HG02840 (cell line): ENCODE measurements at regions not wholly inside any gene's neighbourhood (a gene's known extent, or its start where the extent isn't known, plus 50 kb on each side); places are given as distances from the start of the nearest gene placed in this dataset.

ENCODE experiments used
- ATAC-seq: cut with Tn5 transposase; IDR thresholded peaks from one replicate; pipeline ENCODE4 v1.9.1; 2021; ENCODE audit warnings: mild to moderate bottlenecking, moderate library complexity, moderate number of reproducible peaks; ENCODE audit not compliant: unreplicated experiment, low FRiP score

DNA sequence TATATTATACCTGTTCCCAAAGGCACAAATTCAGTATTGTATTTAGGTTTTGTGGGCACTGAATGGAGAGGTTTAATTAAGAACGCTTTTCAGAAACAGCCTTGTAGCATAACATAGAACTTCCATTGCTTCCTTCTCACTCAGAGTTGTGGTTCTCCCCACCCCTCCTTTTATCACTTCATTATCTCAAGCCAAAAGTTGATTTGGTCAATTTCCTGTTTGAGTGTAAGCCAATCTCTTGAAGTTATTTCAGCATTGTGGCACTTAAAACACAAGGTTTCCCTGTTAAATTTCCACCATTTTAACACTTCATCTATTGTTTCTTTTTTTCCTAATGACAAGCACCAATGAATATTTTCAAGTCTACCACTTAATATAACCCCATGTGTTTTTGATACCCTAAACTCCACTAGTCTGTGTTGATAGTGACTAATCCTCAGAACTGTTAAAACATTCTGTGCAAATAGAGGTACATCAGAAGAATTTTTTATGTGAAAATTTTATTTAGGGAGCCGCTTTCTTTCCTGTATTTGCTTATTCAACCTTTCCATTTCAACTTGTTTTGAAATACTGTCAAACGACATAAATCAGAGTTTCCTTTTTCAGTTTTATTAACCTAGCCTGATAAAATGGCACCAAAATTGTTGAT is 340.1 kb downstream of the BCAT1 start:
- ATAC-seq, result no peak

- no peak for ATAC-seq
These were observed 340.8 kb downstream of the BCAT1 start for GRCh38 chr12:24608108-24608507.

DNA sequence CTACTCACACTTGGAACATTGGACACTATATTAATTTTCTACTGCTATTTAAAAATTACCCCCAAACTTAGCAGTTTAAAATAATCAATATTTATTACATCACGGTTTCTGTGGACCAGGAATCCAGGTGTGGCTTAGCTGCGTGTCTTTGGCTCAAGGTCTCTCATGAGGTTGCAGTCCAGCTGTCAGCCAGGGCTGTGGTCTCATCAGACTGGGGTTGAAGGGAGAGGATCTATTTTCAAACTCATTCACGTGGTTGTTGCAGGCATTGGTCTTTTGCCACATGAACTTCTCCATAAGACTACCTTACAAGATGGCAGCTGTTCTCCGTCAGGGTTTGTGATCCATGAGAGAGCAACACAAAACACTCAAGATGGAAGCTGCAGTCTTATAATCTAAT is 343.0 kb downstream of the BCAT1 start:
- ATAC-seq, result no peak

- ATAC-seq, result no peak
These were observed 343.4 kb downstream of the BCAT1 start for GRCh38 chr12:24605466-24605865.

DNA sequence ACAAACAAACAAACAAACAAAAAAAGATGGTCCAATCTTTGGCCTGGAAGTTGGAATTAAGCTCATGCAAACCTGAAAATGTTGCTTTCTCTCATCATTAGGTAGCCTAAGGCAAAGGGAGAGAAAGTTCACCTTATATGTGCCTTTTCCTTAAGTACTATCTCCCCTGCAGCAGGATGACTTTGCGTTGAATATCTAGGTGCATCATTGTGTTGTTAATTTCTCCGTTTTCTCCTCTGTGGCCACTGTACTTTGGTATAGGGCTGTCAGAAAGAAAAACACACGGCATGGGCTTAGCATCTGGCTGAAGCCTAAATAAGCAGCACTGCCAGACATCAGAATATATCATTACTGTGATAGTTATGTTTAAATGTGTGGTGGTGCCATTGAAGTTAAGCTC is 345.5 kb downstream of the BCAT1 start:
- no peak for ATAC-seq

DNA sequence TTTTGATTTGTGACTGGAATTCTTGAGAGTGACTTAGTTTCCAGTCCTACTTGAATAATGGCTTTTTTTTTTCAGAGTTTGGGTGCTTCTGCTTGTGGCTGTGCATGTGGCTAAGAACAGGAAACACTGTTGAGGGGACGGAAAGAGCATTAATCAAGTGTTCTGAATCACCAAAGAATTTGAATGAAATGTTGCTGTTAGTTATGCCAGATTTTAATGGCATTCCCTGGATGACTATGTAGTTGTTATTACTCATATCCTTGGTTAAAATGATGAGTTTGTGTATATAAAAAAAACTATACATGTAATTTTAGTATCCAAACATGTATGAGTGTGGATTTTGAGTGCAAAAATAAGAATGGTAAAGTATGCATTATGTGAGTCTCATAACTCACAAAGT is 347.9 kb downstream of the BCAT1 start:
- no peak for ATAC-seq

DNA sequence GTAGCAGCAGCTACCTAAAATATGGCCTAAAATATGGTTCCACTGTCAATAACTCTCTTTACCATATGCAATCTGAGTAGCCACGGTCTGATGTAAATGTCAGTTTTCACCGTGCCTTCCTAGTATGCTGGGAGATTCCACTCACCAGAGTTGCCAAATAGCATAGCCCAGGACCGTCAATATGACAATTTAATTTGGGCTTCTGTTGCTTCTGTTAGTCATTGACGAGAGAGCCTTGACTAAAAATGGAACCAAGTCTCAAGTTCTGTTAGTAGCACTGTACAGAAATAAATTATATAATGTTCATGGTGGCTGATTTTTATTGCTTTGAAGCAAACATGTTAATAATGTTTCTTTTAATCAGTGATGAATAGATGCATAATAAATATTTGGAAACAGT is 348.4 kb downstream of the BCAT1 start:
- ATAC-seq, result no peak

DNA sequence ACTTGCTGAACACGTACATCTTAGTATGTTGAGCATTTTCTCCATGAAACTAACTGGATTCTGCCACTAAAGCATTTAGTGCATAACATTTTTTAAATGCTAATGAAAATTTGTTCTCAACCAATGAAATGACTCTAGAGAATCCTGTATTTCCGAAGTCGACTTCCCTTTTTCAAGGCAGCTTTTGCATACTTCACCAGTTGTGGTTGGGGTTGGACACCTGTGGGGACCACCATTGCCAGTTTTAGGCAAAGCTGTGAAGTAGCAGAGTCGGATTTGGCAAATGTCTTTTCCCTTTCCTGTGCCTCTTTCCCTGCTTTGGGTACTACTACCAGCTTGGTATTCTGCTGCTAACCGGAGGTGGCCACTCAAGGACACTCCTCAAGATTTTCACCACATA is 349.2 kb downstream of the BCAT1 start:
- ATAC-seq, result no peak

DNA sequence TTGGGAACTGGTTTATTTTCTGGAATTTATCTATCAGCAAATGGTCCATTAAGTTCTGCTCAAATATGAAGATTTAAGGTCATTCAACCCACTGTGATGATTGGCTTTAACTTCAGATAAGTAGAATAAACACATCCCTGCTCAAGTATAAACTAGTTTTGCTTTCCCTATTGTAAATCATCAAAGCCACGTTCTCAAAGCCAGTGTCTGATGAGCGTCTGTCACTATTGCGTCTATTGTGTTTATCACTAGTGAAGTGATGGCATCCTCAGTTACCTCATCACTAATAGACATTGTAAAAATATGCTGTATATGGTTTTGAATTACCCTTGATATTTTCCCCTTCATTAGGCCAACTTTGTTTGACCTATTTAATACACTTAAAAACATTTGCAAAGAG is 351.3 kb downstream of the BCAT1 start:
- ATAC-seq, result no peak

GRCh38 chr12:24596768-24597388 is 352.0 kb downstream of the BCAT1 start:
- no peak for ATAC-seq

- no peak for ATAC-seq
These were observed 353.2 kb downstream of the BCAT1 start for GRCh38 chr12:24595652-24596235.

GRCh38 chr12:24591715-24592440 is 357.0 kb downstream of the BCAT1 start:
- ATAC-seq, result no peak

DNA sequence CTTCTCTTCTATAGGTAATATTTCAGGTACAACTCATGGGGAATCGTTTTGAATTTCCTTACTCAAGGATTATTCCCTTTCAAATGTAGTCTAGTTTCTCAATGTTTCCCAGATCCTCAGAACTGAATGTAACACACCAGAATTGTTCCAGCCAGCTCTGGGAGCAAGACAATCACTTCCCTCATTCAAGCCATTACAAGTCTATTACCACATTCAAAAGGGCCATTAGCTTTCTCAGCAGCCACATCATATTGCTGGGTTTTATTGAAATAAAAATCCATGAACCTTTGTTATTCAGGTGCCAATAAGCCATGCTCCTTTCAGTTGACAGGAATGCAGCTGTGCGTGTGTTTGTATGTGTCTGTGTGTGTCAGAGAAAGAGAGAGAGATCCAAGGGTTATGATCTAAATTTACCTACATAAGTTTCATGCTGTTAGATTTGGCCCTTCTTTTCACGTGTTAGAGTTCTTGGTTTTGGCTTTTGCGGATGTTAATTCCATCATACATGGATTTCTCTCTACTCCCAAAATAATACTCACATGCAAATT is 357.7 kb downstream of the BCAT1 start:
- ATAC-seq, result no peak

- ATAC-seq, result no peak
These were observed 362.6 kb downstream of the BCAT1 start for GRCh38 chr12:24586293-24586692.

DNA sequence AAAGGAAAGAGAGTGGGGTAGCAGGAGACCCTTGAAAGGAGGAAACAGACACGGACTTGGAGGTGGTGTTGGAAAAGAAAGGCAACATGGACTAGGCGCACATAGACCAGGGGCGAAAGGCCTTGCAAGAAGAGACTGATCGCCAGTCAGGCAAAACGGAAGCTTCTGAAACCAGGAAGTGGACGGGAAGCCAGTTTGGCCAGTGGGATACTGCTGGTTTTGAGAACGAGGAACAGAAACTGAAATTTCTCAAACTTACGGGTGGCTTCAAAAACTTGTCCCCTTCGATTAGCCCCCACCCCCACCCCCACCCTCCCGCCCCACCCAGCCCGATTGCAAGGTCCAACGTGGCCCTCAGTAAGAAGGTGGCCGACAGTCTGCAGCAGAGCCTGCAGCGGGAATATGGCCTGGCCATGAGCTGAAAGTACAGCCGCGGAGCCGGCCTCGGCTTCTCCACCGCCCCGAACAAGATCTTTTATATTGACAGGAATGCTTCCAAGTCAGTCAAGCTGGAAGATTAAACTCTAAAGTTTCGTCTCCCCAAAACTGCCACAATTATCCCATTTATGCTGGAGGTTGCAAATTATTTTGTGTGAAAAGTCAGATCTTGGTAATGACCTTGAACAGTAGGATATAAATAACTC is 364.7 kb downstream of the BCAT1 start:
- ATAC-seq, result no peak

DNA sequence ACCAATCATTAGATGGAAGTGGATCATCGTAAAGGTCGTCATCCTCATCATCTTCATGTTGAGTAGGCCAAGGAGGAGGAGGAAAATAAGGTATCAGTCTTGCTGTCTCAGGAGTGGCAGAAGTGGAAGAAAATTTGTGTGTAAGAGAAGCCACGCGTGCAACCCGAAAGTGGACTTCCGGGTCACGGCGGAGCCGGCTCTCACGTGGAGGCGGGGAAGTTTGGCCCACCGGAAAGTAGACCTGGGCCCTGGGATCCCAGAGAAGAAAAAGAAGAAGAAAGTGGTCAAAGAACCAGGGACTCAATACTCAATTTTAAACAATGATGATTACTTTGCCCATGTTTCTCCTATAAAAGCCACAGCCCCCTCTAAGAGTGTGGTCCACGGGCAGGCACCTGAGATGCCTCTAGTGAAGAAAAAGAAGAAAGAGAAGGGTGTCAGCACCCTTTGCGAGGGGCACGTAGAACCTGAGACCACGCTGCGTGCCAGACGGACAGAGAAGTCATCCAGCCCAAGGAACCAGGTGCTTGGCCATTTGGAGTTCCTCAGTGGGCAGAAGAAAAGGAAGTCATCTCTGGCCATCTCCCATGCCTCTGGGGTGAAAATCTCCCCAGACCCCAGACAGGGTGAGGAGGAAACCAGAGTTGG is 365.8 kb downstream of the BCAT1 start:
- ATAC-seq, result no peak

GRCh38 chr12:24574538-24574937 is 374.4 kb downstream of the BCAT1 start:
- ATAC-seq, result no peak

DNA sequence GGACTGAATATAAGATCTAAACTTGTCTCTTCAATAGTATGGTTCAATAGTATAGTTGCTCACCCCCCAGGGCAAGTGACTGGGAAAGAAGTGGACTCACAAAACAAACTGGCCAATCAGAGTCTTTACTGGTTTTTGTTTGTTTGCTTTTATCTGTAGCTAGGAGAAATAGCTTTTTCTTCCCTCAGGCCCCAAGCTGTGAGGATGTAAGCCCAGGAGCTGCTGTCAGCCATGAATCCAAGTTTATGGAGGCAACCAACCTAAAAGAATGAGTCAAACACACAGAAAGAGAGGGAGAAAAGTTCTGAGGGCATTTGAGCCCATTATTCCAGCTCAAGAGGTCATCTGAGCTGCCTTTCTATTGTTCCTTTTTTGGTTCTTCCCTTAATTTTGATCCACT is 375.3 kb downstream of the BCAT1 start:
- no peak for ATAC-seq

GRCh38 chr12:24565300-24565699 is 383.6 kb downstream of the BCAT1 start:
- ATAC-seq, result no peak

DNA sequence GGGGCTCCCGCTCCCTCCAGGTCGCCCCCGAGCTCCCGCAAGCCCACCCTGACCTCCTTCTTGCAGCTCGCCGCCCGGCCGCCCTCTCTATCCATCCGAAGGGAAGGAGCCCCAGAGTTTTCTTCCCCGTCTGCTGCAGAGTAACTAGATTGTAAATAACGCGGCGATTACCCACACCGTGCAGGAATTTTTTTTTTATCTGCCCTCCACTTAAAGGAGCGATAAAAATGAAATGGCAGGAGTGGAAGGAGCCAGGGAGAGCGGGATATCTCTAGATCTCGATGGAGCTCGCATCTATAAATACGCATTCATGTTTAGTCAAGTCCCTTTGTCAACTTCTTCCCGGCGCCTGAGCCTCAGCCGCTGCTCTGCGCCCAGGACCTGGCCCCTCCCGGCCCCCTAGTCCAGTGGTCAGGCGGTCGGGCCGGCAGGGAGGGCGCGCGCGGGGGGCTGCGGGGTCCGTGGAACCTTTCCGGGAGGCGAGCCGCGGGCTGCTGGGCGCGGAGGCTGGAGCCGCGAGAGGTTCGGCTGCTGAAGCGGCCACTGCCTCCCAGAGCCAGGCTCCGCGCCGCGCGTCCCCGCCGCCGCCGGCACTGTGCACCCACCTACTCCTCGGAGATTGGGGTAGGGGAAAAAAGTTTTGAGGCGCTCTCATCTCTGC is 386.0 kb downstream of the BCAT1 start:
- ATAC-seq, result no peak
